GM23338 (cell line): ENCODE measurements at regions not wholly inside any gene's neighbourhood (a gene's known extent, or its start where the extent isn't known, plus 50 kb on each side); places are given as distances from the start of the nearest gene placed in this dataset.

Experiments used
- ATAC-seq: fragments of 200-7000 bp; cut with Tn5 transposase; 3 replicates; pipeline ENCODE4 v1.9.1; 2020
- DNase-seq: peaks from one replicate; pipeline ENCODE4 v3.0.0-alpha.2; 2015; ENCODE audit warnings: low spot score
- H2AFZ ChIP-seq: fragments of 200-600 bp; sonication (generic); 2 replicates; pipeline ENCODE4 v1.8.0; 2016; ENCODE audit warnings: antibody characterized with exemption, mild to moderate bottlenecking, moderate library complexity
- H3F3A ChIP-seq: fragments of 200-600 bp; sonication (generic); replicated peaks from 2 replicates; pipeline ENCODE4 v1.8.0; 2017; ENCODE audit warnings: antibody characterized with exemption, mixed run types, low read depth
- H3K27ac ChIP-seq: fragments of 200-600 bp; sonication (generic); 2 replicates; pipeline ENCODE4 v1.6.1; 2016; ENCODE audit warnings: low read depth
- H3K27me3 ChIP-seq: fragments of 200-600 bp; sonication (generic); 2 replicates; pipeline ENCODE4 v1.8.0; 2016; ENCODE audit warnings: mild to moderate bottlenecking, mixed run types, moderate library complexity; ENCODE audit not compliant: insufficient read depth
- H3K36me3 ChIP-seq: fragments of 200-600 bp; sonication (generic); 2 replicates; pipeline ENCODE4 v1.8.0; 2016; ENCODE audit warnings: mild to moderate bottlenecking; ENCODE audit not compliant: insufficient read depth
- H3K4me1 ChIP-seq: fragments of 200-600 bp; sonication (generic); 2 replicates; pipeline ENCODE4 v1.8.0; 2016; ENCODE audit warnings: mild to moderate bottlenecking, moderate library complexity; ENCODE audit not compliant: insufficient read depth
- H3K4me2 ChIP-seq: fragments of 200-600 bp; sonication (generic); 2 replicates; pipeline ENCODE4 v1.7.1; 2017; ENCODE audit warnings: mixed run types
- H3K4me3 ChIP-seq: fragments of 200-600 bp; sonication (generic); 2 replicates; pipeline ENCODE4 v1.6.1; 2016; ENCODE audit warnings: mixed run types
- H3K79me2 ChIP-seq: fragments of 200-600 bp; sonication (generic); replicated peaks from 2 replicates; pipeline ENCODE4 v1.8.0; 2017; ENCODE audit warnings: mild to moderate bottlenecking; ENCODE audit not compliant: insufficient read depth
- H3K9me2 ChIP-seq: fragments of 200-600 bp; sonication (generic); 2 replicates; pipeline ENCODE4 v1.8.0; 2017; ENCODE audit not compliant: insufficient read depth
- H4K20me1 ChIP-seq: fragments of 200-600 bp; sonication (generic); replicated peaks from 2 replicates; pipeline ENCODE4 v1.8.0; 2017; ENCODE audit warnings: mild to moderate bottlenecking; ENCODE audit not compliant: insufficient read depth
- H3K27ac Mint-ChIP-seq: 2 replicates; pipeline ENCODE4 v1.8.0; 2020; ENCODE audit warnings: inconsistent platforms, mild to moderate bottlenecking, moderate library complexity, mixed read lengths
- H3K27me3 Mint-ChIP-seq: 3 replicates; pipeline ENCODE4 v1.8.0; 2022; ENCODE audit warnings: low read depth, mild to moderate bottlenecking, moderate library complexity, mixed read lengths, inconsistent platforms; ENCODE audit not compliant: insufficient read depth, poor library complexity
- H3K36me3 Mint-ChIP-seq: 3 replicates; pipeline ENCODE4 v1.8.0; 2021; ENCODE audit warnings: low read depth, mild to moderate bottlenecking, inconsistent platforms, moderate library complexity, mixed read lengths
- H3K4me1 Mint-ChIP-seq: 3 replicates; pipeline ENCODE4 v1.8.0; 2020; ENCODE audit warnings: mild to moderate bottlenecking, inconsistent platforms, mixed read lengths
- H3K4me3 Mint-ChIP-seq: 3 replicates; pipeline ENCODE4 v1.8.0; 2021; ENCODE audit warnings: moderate library complexity, mild to moderate bottlenecking, inconsistent platforms, mixed read lengths
- H3K9me3 Mint-ChIP-seq: 3 replicates; pipeline ENCODE4 v1.8.0; 2020; ENCODE audit warnings: moderate library complexity, mild to moderate bottlenecking, inconsistent platforms, mixed read lengths
- ZNF331 ChIP-seq: fragments of 250-450 bp; sonication (Bioruptor Pico); IDR thresholded peaks from 2 replicates; pipeline ENCODE4 v1.5.0; 2020; ENCODE audit warnings: low read depth, mild to moderate bottlenecking, moderate library complexity
- TF ChIP-seq, protein P1 (sequence below), 2 experiments: fragments of 200-600 bp in 1 of 2; sonication (generic) in 1 of 2; conservative IDR thresholded peaks; 2 replicates each; pipeline versions ENCODE4 v1.5.1 to v1.6.1; 2016 to 2017; ENCODE audit warnings: antibody characterized with exemption in 2 of 2, low read depth in 2 of 2, mild to moderate bottlenecking in 2 of 2, moderate library complexity in 1 of 2
- TF ChIP-seq, protein P2 (sequence below): fragments of 250-450 bp; sonication (Bioruptor Pico); IDR thresholded peaks from 2 replicates; pipeline ENCODE4 v1.5.0; 2020; ENCODE audit warnings: mild to moderate bottlenecking, moderate library complexity
- TF ChIP-seq, protein P3 (sequence below): IDR thresholded peaks from 2 replicates; pipeline ENCODE4 v1.6.1; 2016; ENCODE audit warnings: antibody characterized with exemption
- TF ChIP-seq, protein P4 (sequence below): IDR thresholded peaks from one replicate; pipeline ENCODE4 v1.6.1; 2018; ENCODE audit warnings: antibody characterized with exemption; ENCODE audit not compliant: unreplicated experiment

DNA sequence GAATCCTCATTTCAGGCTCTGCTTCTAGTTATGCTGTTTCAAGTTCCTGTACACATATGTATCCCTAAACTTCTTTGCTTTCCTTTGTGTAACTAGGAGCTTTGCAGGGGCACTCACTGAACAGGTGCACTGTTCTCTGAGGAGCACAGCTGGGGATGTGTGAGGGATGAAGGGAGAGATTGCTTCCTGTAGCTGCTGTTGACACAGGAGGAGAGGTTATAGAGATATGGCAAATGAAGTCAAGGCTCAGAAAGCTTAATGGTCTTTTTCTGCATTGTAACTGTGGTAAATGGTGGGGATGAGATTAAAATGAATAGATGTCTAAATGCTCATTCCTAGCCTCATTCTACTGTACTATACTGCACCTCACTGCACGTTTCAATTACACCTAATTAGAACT, 454.3 kb downstream of the BTBD3 start (continued):
- TF ChIP-seq, protein P1, sequence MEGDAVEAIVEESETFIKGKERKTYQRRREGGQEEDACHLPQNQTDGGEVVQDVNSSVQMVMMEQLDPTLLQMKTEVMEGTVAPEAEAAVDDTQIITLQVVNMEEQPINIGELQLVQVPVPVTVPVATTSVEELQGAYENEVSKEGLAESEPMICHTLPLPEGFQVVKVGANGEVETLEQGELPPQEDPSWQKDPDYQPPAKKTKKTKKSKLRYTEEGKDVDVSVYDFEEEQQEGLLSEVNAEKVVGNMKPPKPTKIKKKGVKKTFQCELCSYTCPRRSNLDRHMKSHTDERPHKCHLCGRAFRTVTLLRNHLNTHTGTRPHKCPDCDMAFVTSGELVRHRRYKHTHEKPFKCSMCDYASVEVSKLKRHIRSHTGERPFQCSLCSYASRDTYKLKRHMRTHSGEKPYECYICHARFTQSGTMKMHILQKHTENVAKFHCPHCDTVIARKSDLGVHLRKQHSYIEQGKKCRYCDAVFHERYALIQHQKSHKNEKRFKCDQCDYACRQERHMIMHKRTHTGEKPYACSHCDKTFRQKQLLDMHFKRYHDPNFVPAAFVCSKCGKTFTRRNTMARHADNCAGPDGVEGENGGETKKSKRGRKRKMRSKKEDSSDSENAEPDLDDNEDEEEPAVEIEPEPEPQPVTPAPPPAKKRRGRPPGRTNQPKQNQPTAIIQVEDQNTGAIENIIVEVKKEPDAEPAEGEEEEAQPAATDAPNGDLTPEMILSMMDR (conservative IDR thresholded peaks at IDR 0.05; ENCODE audit: low read depth in 2 of 2): no peak
- TF ChIP-seq, protein P2, sequence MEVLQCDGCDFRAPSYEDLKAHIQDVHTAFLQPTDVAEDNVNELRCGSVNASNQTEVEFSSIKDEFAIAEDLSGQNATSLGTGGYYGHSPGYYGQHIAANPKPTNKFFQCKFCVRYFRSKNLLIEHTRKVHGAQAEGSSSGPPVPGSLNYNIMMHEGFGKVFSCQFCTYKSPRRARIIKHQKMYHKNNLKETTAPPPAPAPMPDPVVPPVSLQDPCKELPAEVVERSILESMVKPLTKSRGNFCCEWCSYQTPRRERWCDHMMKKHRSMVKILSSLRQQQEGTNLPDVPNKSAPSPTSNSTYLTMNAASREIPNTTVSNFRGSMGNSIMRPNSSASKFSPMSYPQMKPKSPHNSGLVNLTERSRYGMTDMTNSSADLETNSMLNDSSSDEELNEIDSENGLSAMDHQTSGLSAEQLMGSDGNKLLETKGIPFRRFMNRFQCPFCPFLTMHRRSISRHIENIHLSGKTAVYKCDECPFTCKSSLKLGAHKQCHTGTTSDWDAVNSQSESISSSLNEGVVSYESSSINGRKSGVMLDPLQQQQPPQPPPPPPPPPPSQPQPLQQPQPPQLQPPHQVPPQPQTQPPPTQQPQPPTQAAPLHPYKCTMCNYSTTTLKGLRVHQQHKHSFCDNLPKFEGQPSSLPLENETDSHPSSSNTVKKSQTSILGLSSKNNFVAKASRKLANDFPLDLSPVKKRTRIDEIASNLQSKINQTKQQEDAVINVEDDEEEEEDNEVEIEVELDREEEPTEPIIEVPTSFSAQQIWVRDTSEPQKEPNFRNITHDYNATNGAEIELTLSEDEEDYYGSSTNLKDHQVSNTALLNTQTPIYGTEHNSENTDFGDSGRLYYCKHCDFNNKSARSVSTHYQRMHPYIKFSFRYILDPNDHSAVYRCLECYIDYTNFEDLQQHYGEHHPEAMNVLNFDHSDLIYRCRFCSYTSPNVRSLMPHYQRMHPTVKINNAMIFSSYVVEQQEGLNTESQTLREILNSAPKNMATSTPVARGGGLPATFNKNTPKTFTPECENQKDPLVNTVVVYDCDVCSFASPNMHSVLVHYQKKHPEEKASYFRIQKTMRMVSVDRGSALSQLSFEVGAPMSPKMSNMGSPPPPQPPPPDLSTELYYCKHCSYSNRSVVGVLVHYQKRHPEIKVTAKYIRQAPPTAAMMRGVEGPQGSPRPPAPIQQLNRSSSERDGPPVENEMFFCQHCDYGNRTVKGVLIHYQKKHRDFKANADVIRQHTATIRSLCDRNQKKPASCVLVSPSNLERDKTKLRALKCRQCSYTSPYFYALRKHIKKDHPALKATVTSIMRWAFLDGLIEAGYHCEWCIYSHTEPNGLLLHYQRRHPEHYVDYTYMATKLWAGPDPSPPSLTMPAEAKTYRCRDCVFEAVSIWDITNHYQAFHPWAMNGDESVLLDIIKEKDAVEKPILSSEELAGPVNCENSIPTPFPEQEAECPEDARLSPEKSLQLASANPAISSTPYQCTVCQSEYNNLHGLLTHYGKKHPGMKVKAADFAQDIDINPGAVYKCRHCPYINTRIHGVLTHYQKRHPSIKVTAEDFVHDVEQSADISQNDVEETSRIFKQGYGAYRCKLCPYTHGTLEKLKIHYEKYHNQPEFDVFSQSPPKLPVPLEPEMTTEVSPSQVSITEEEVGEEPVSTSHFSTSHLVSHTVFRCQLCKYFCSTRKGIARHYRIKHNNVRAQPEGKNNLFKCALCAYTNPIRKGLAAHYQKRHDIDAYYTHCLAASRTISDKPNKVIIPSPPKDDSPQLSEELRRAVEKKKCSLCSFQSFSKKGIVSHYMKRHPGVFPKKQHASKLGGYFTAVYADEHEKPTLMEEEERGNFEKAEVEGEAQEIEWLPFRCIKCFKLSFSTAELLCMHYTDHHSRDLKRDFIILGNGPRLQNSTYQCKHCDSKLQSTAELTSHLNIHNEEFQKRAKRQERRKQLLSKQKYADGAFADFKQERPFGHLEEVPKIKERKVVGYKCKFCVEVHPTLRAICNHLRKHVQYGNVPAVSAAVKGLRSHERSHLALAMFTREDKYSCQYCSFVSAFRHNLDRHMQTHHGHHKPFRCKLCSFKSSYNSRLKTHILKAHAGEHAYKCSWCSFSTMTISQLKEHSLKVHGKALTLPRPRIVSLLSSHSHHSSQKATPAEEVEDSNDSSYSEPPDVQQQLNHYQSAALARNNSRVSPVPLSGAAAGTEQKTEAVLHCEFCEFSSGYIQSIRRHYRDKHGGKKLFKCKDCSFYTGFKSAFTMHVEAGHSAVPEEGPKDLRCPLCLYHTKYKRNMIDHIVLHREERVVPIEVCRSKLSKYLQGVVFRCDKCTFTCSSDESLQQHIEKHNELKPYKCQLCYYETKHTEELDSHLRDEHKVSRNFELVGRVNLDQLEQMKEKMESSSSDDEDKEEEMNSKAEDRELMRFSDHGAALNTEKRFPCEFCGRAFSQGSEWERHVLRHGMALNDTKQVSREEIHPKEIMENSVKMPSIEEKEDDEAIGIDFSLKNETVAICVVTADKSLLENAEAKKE: no peak
- TF ChIP-seq, protein P3, sequence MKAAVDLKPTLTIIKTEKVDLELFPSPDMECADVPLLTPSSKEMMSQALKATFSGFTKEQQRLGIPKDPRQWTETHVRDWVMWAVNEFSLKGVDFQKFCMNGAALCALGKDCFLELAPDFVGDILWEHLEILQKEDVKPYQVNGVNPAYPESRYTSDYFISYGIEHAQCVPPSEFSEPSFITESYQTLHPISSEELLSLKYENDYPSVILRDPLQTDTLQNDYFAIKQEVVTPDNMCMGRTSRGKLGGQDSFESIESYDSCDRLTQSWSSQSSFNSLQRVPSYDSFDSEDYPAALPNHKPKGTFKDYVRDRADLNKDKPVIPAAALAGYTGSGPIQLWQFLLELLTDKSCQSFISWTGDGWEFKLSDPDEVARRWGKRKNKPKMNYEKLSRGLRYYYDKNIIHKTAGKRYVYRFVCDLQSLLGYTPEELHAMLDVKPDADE: no peak

DNA sequence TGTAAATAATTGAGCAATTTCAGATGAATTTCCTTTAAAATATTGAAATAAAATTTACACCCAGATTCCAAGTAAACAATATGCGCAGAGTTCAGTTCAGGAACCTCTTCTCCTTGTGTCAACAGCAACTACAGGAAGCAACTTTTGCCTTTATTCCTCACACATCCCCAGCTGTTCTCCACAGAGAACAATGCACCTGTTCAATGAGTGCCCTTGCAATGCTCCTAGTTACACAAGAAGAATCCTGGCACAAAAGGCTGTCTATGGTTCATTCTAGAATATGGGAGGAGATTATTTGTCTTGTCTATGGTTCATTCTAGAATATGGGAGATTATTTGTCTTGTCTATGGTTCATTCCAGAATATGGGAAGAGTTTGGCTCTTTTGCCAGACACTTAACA, 454.9 kb downstream of the BTBD3 start:
- Histone ChIP-seq H3K27ac (no peak overlapping the region), H3K4me3 (no peak overlapping the region), H3K79me2 (no peaks in the 10 kb centered on the region), H3K4me2 (no peak overlapping the region), H3F3A (no peaks in the 10 kb centered on the region), H3K36me3 (no peaks in the 10 kb centered on the region), H4K20me1 (no peaks in the 10 kb centered on the region), H3K4me1 (no peaks in the 10 kb centered on the region), H2AFZ (no peak overlapping the region), H3K9me2 (no peaks in the 10 kb centered on the region), H3K27me3 (no peaks in the 10 kb centered on the region)
- Mint-ChIP-seq H3K27me3 (peaks cover 2% of the 10 kb centered on the region), H3K4me3 (no peak overlapping the region), H3K9me3 (peaks cover 5% of the 10 kb centered on the region; the same call in 1 of the 3 replicates), H3K36me3 (no peaks in the 10 kb centered on the region), H3K4me1 (peaks cover 4% of the 10 kb centered on the region; the same call in 1 of the 3 replicates), H3K27ac (no peak overlapping the region)
- DNase-seq: no peak
- no peak for ATAC-seq
- TF ChIP-seq, protein P3: no peak
- TF ChIP-seq ZNF331 (CRISPR knock-in tag): no peak
- TF ChIP-seq, protein P4, sequence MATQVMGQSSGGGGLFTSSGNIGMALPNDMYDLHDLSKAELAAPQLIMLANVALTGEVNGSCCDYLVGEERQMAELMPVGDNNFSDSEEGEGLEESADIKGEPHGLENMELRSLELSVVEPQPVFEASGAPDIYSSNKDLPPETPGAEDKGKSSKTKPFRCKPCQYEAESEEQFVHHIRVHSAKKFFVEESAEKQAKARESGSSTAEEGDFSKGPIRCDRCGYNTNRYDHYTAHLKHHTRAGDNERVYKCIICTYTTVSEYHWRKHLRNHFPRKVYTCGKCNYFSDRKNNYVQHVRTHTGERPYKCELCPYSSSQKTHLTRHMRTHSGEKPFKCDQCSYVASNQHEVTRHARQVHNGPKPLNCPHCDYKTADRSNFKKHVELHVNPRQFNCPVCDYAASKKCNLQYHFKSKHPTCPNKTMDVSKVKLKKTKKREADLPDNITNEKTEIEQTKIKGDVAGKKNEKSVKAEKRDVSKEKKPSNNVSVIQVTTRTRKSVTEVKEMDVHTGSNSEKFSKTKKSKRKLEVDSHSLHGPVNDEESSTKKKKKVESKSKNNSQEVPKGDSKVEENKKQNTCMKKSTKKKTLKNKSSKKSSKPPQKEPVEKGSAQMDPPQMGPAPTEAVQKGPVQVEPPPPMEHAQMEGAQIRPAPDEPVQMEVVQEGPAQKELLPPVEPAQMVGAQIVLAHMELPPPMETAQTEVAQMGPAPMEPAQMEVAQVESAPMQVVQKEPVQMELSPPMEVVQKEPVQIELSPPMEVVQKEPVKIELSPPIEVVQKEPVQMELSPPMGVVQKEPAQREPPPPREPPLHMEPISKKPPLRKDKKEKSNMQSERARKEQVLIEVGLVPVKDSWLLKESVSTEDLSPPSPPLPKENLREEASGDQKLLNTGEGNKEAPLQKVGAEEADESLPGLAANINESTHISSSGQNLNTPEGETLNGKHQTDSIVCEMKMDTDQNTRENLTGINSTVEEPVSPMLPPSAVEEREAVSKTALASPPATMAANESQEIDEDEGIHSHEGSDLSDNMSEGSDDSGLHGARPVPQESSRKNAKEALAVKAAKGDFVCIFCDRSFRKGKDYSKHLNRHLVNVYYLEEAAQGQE: no peak
